ENCODE measurements at regions not wholly inside any gene's neighbourhood (a gene's known extent, or its start where the extent isn't known, plus 50 kb on each side); places are given as distances from the start of the nearest gene placed in this dataset.

- no peak for DNase-seq (ENCODE audit: low read depth in 4 of 4, low spot score in 2 of 4)
Observed at GRCh38 chr4:177923888-177924287, 481.7 kb upstream of the AGA start.

- DNase-seq (ENCODE audit: low read depth in 4 of 4, low spot score in 2 of 4): no peak
Observed at GRCh38 chr4:177937041-177937440, 494.8 kb upstream of the AGA start.

- DNase-seq (ENCODE audit: low read depth in 4 of 4, low spot score in 2 of 4): no peak
Observed at GRCh38 chr4:177938226-177938625, 496.0 kb upstream of the AGA start.

GRCh38 chr4:177945268-177945667, 503.0 kb upstream of the AGA start:
- no peak for DNase-seq (ENCODE audit: low read depth in 4 of 4, low spot score in 2 of 4)

GRCh38 chr4:177947607-177948006, 505.4 kb upstream of the AGA start:
- DNase-seq (ENCODE audit: low read depth in 4 of 4, low spot score in 2 of 4): no peak

GRCh38 chr4:177948853-177949252, 506.6 kb upstream of the AGA start:
- no peak for DNase-seq (ENCODE audit: low read depth in 4 of 4, low spot score in 2 of 4)

- no peak for DNase-seq (ENCODE audit: low read depth in 4 of 4, low spot score in 2 of 4)
Observed at GRCh38 chr4:177951026-177951425, 508.8 kb upstream of the AGA start.

GRCh38 chr4:177952723-177953122, 510.5 kb upstream of the AGA start:
- DNase-seq (ENCODE audit: low read depth in 4 of 4, low spot score in 2 of 4): no peak

GRCh38 chr4:177957596-177958360, 515.5 kb upstream of the AGA start:
- DNase-seq (ENCODE audit: low read depth in 4 of 4, low spot score in 2 of 4): no peak

- DNase-seq (ENCODE audit: low read depth in 4 of 4, low spot score in 2 of 4): no peak
Observed at GRCh38 chr4:177960566-177960965, 518.3 kb upstream of the AGA start.

GRCh38 chr4:177961761-177962380, 519.6 kb upstream of the AGA start:
- no peak for DNase-seq (ENCODE audit: low read depth in 4 of 4, low spot score in 2 of 4)

- no peak for DNase-seq (ENCODE audit: low read depth in 4 of 4, low spot score in 2 of 4)
Observed at GRCh38 chr4:177964061-177964460, 521.8 kb upstream of the AGA start.

GRCh38 chr4:177964693-177965168, 522.5 kb upstream of the AGA start:
- DNase-seq (ENCODE audit: low read depth in 4 of 4, low spot score in 2 of 4): no peak

- no peak for DNase-seq (ENCODE audit: low read depth in 4 of 4, low spot score in 2 of 4)
Observed at GRCh38 chr4:177967328-177967727, 525.1 kb upstream of the AGA start.

GRCh38 chr4:177968817-177969442, 526.7 kb upstream of the AGA start:
- no peak for DNase-seq (ENCODE audit: low read depth in 4 of 4, low spot score in 2 of 4)

- no peak for DNase-seq (ENCODE audit: low read depth in 4 of 4, low spot score in 2 of 4)
Observed at GRCh38 chr4:177974461-177974860, 532.2 kb upstream of the AGA start.

- DNase-seq (ENCODE audit: low read depth in 4 of 4, low spot score in 2 of 4): no peak
Observed at GRCh38 chr4:177975315-177975987, 533.2 kb upstream of the AGA start.

- no peak for DNase-seq (ENCODE audit: low read depth in 4 of 4, low spot score in 2 of 4)
Observed at GRCh38 chr4:177986236-177986635, 544.0 kb upstream of the AGA start.

- no peak for DNase-seq (ENCODE audit: low read depth in 4 of 4, low spot score in 2 of 4)
Observed at GRCh38 chr4:177987896-177988295, 545.7 kb upstream of the AGA start.

GRCh38 chr4:177989503-177990201, 547.4 kb upstream of the AGA start:
- no peak for DNase-seq (ENCODE audit: low read depth in 4 of 4, low spot score in 2 of 4)
